HG03457 (cell line): ENCODE measurements at regions not wholly inside any gene's neighbourhood (a gene's known extent, or its start where the extent isn't known, plus 50 kb on each side); places are given as distances from the start of the nearest gene placed in this dataset.

Source experiments
- ATAC-seq: cut with Tn5 transposase; IDR thresholded peaks from one replicate; pipeline ENCODE4 v1.9.1; 2021; ENCODE audit warnings: moderate number of reproducible peaks; ENCODE audit not compliant: unreplicated experiment

GRCh38 chr4:186885289-186885688 lies 161.6 kb upstream of the FAT1 start:
- no peak for ATAC-seq

GRCh38 chr4:186886759-186887158 lies 163.1 kb upstream of the FAT1 start:
- no peak for ATAC-seq

GRCh38 chr4:186887291-186887700 lies 163.6 kb upstream of the FAT1 start:
- ATAC-seq: no peak

- ATAC-seq: no peak
These were observed 164.1 kb upstream of the FAT1 start for GRCh38 chr4:186887752-186888151.

- ATAC-seq: no peak
These were observed 166.4 kb upstream of the FAT1 start for GRCh38 chr4:186889876-186890643.

- no peak for ATAC-seq
These were observed 168.3 kb upstream of the FAT1 start for GRCh38 chr4:186891859-186892486.

GRCh38 chr4:186898367-186898766 lies 174.7 kb upstream of the FAT1 start:
- ATAC-seq: no peak

- ATAC-seq: no peak
These were observed 176.7 kb upstream of the FAT1 start for GRCh38 chr4:186900232-186900900.

- no peak for ATAC-seq
These were observed 177.3 kb upstream of the FAT1 start for GRCh38 chr4:186900984-186901383.

GRCh38 chr4:186901850-186902249 lies 178.2 kb upstream of the FAT1 start:
- ATAC-seq: no peak

GRCh38 chr4:186902361-186902760 lies 178.7 kb upstream of the FAT1 start:
- ATAC-seq: no peak

GRCh38 chr4:186904101-186904500 lies 180.4 kb upstream of the FAT1 start:
- no peak for ATAC-seq

- ATAC-seq: no peak
These were observed 183.1 kb upstream of the FAT1 start for GRCh38 chr4:186906722-186907121.

GRCh38 chr4:186910385-186910784 lies 186.7 kb upstream of the FAT1 start:
- ATAC-seq: no peak

- ATAC-seq: no peak
These were observed 188.9 kb upstream of the FAT1 start for GRCh38 chr4:186912606-186913005.

GRCh38 chr4:186915816-186916215 lies 192.2 kb upstream of the FAT1 start:
- no peak for ATAC-seq

GRCh38 chr4:186917136-186917535 lies 193.5 kb upstream of the FAT1 start:
- ATAC-seq: no peak

- no peak for ATAC-seq
These were observed 194.8 kb upstream of the FAT1 start for GRCh38 chr4:186918466-186918865.

- no peak for ATAC-seq
These were observed 195.7 kb upstream of the FAT1 start for GRCh38 chr4:186919340-186919739.

GRCh38 chr4:186920483-186920882 lies 196.8 kb upstream of the FAT1 start:
- ATAC-seq: no peak

GRCh38 chr4:186920992-186921391 lies 197.3 kb upstream of the FAT1 start:
- no peak for ATAC-seq

GRCh38 chr4:186924723-186925122 lies 201.1 kb upstream of the FAT1 start:
- ATAC-seq: no peak
